HG03558 (cell line): ENCODE measurements at regions not wholly inside any gene's neighbourhood (a gene's known extent, or its start where the extent isn't known, plus 50 kb on each side); places are given as distances from the start of the nearest gene placed in this dataset.

Experiments used
- ATAC-seq: cut with Tn5 transposase; IDR thresholded peaks from one replicate; pipeline ENCODE4 v1.9.1; 2021; ENCODE audit warnings: moderate number of reproducible peaks; ENCODE audit not compliant: unreplicated experiment; ENCODE audit errors: extremely low read depth

DNA sequence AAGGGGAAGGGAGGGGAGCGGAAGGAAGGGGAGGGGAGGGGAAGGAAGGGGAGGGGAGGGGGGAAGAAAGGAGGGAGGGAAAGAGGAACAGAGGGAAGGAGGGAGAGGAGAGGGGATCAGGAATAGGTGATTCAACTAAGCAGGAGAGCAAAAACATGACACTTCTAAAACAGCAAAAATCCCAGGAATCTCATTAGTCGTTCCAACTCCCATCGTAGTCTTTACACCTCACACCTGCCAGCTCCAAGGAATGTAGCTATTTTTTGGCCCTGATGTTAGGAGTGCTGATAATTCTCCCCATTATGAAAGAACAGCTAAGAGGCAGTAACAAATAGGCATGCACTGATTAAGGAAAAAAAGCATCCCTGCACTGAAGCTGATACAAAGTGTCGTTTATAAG is 709.9 kb upstream of the PKDCC start:
- no peak for ATAC-seq

DNA sequence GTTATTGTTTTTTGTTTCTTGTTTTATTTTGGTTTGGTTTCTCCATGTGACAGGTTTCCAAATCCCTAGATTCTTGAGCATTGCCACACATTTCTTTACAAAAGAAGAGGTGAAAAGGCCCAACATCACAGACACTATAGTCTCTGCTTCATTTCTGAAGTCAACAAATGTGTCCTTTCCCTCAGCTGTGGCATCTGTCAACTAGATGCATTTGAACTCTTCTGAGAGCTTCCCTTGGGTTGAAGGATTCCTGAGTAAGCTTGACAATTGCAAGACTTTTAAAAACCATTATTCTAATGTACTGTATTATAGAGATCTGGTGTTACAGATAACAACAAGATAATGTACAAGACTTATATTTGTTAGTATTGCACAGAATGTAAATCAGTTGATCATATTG is 703.3 kb upstream of the PKDCC start:
- ATAC-seq = no peak

DNA sequence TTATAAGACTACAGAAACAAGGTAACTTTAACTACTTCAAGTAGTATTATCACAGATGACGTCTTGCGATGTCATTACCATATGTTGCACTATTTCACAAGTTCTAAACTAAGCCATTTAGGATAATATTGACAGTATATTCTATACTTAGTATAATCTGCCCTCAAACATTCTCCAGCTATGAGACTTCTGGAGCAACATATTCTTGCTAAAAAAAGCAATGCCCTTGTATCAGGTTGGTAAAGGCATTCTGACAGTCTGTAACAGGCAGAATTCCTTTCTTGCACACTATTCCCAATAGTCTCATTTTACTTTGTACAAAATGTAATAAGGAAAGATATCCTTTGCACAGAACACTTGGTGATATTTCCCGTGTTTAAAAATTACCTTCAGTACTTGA is 694.8 kb upstream of the PKDCC start:
- ATAC-seq = no peak

DNA sequence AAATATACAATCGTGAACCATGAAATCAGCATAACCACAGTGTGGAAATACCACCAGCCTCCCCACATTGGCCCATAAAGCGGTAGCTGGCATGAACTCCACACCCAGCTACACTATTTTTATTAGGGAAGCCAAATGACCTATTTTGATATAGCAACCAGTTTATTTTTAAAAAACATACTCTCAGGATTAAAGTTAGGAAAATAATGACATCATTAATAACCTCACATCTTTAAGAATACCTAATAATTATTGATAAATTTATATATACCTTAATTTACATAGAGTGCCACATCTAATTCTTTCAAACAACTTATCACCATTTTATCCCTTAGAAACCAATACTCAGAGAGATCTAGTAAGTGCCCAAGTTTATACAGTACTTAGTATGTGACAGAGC is 692.0 kb upstream of the PKDCC start:
- ATAC-seq = no peak

DNA sequence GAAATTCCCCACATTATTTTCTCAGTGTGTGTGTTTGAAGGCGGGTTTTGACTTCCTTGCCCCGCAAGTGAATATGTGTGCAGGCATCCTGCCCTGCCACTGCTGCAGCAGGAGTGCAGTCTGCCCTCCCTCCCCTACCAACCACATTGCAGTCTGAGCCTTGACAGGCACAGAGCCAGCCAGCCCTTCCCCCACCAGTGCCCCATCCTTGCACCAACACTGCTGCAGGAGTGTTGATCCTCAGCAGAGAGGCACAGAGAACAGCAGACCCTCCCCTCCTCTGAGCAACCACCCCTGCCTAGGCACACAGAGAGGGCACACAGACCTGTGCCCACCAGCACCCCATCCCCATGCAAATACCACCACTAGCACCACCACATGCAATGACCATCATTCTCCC is 683.0 kb upstream of the PKDCC start:
- no peak for ATAC-seq

GRCh38 chr2:41375901-41376300 is 671.9 kb upstream of the PKDCC start:
- ATAC-seq = no peak

- ATAC-seq = no peak
These were observed 670.0 kb upstream of the PKDCC start for GRCh38 chr2:41377837-41378236.

- no peak for ATAC-seq
These were observed 669.4 kb upstream of the PKDCC start for GRCh38 chr2:41378420-41378819.

DNA sequence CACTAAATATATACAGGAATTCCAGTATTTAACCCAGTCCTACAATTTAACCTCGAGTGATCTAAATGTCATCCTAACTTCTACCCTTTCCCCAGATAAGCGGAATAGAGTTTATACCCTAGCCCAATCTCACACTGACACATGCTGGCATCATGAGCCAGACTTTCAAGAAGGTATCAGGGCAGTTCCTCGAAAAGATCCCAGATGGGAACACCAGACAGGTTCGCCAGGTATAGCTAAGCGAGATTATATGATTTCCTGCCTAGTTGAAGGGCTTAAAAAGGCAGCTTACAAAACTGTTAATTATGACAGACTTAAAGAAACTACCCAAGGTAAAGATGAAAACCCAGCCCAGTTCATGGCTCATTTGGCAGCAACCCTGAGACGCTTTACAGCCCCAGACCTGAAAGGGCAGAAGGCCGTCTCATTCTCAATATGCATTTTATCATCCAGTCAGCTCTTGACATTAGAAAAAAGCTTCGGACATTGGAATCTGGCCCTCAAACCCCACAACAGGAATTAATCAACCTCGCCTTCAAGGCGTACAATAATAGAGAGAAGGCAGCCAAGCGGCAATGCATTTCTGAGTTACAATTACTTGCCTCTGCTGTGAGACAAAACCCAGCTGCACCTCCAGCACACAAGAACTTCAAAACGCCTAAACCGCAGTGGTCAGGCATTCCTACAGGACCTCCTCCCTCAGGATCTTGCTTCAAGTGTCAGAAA is 668.2 kb upstream of the PKDCC start:
- no peak for ATAC-seq

- ATAC-seq = no peak
These were observed 666.1 kb upstream of the PKDCC start for GRCh38 chr2:41381701-41382100.

- ATAC-seq = no peak
These were observed 660.3 kb upstream of the PKDCC start for GRCh38 chr2:41387519-41387918.

DNA sequence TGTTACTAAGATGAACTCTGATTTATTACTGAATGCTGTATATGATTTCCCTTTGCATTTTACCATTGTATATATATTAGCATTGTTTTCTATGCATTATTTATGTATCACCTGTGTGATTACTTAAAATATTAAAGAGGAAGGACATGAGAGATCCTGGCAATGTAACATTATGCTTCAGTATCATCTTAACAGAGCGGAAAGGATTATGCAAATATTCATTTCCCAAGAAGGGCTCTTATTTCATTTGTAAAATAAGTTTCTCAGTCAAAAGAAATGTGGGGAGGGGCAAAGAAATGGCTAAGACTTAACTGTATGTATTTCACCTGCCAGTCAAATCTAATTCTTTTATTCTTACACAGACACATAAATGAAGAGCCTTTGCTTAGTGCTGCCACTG is 654.2 kb upstream of the PKDCC start:
- no peak for ATAC-seq

GRCh38 chr2:41394541-41394940 is 653.3 kb upstream of the PKDCC start:
- ATAC-seq = no peak

GRCh38 chr2:41395692-41396091 is 652.1 kb upstream of the PKDCC start:
- no peak for ATAC-seq

GRCh38 chr2:41399437-41400087 is 648.3 kb upstream of the PKDCC start:
- ATAC-seq = no peak

GRCh38 chr2:41400088-41400665 is 647.6 kb upstream of the PKDCC start:
- no peak for ATAC-seq

DNA sequence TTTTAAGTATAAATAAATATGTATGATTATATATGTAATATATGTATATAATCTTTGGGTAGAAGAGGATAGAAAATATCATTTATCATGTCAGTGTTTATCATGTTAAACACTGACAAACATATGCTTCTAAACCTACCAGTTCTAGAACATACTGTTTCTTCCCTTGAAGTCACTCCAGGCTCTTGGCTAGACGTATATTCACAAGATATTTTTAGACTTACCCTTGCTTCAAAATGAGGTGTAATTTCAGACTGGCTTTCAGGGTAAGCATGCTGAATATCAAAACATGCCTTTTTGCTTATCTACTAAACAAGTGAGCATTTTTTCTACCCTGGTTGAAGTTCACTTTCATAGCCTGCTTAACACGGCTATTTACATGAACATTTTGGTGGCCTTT is 642.4 kb upstream of the PKDCC start:
- no peak for ATAC-seq

- ATAC-seq = no peak
These were observed 638.5 kb upstream of the PKDCC start for GRCh38 chr2:41409328-41409727.

- no peak for ATAC-seq
These were observed 637.8 kb upstream of the PKDCC start for GRCh38 chr2:41410011-41410410.

DNA sequence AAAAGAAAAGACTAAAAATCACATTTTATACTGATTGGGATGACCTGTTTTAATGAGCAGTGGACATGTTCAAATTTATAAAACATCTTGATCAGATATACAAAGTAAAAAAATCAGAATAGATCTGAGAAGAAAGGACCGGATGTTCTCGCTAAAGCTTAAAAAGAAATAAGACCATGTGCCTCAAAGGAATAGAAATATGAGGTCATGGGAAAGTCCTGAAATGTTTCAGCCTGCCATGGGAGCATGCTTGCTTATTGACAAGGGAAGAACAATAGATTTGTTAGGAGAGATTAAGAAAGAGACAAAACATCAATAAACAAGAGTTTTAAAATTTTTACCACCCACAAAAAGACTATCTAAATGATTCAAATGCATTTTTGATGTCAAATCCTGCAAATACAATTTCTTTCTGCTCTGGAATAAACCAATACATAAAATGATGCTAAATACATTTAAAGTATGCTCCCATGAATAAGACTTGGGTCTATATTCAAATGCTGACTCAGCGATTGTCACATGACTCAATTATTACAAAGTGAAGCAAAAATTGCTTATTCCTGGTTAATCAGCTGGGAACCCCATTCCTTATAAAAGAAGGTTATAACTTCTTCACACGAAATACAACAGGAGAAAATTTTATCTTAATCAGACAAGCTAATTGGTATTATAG is 633.9 kb upstream of the PKDCC start:
- ATAC-seq = no peak

GRCh38 chr2:41414486-41415230 is 633.2 kb upstream of the PKDCC start:
- no peak for ATAC-seq
